ENCODE measurements at regions not wholly inside any gene's neighbourhood (a gene's known extent, or its start where the extent isn't known, plus 50 kb on each side); places are given as distances from the start of the nearest gene placed in this dataset.

DNA sequence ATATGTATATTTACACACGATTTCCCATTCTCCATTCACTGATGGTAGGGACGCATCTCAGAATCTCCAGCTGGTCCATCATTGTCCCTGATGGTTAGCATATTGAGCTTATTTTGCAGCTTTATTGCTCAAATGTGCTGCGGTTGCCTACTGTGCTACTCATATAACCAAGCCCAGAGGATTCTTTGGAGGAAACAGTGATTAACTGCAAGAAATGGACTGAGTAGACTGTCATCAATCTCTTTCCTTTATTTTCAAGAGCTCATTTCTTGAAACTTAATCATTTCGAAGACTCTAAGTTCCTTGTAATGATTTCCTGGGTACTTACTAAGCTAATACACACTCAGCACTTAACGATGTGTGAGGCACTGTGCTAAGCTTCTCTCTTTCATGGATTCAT lies 119.0 kb downstream of the MAT2B start:
- Histone ChIP-seq H3K23ac (ENCODE audit: low read length in 2 of 2) (no peak overlapping the region), H2AK5ac (ENCODE audit: low read length, severe bottlenecking) (no peak overlapping the region), H2BK120ac (ENCODE audit: low read depth, low read length) (no peak overlapping the region), H3K36me3 (ENCODE audit: control insufficient read depth in 1 of 2, insufficient read depth in 2 of 2, low read depth in 1 of 2, low read length in 2 of 2) (no peaks in the 10 kb centered on the region), H2BK15ac (ENCODE audit: low read depth, poor library complexity, severe bottlenecking) (no peak overlapping the region), H3K27me3 (ENCODE audit: control insufficient read depth in 1 of 2, insufficient read depth in 1 of 2, low read length in 2 of 2) (no peaks in the 10 kb centered on the region), H3K4me1 (ENCODE audit: control insufficient read depth, insufficient read depth, low read depth, low read length) (no peaks in the 10 kb centered on the region), H3K9me3 (ENCODE audit: control insufficient read depth, low read length) (peaks cover 6% of the 10 kb centered on the region), H4K91ac (ENCODE audit: low read length) (no peak overlapping the region), H3K4me3 (ENCODE audit: insufficient read depth in 1 of 2, low read depth in 1 of 2, low read length in 2 of 2) (no peak overlapping the region), H2AFZ (ENCODE audit: low read depth, low read length) (no peak overlapping the region), H3K4me2 (ENCODE audit: low read length, poor library complexity, severe bottlenecking) (no peak overlapping the region), H2BK12ac (ENCODE audit: low read length in 2 of 2) (no peak overlapping the region), H3K9ac (ENCODE audit: low read length) (no peak overlapping the region), H3K4ac (ENCODE audit: low read depth in 1 of 2, low read length in 2 of 2) (no peak overlapping the region), H2BK5ac (ENCODE audit: low read depth, low read length, poor library complexity, severe bottlenecking) (no peak overlapping the region), H3K27ac (ENCODE audit: low read length, poor library complexity, severe bottlenecking) (no peak overlapping the region), H3K79me1 (replicated peaks; ENCODE audit: low read length, poor library complexity, severe bottlenecking) (no peaks in the 10 kb centered on the region), H3K14ac (ENCODE audit: low read length in 2 of 2) (no peak overlapping the region), H4K8ac (ENCODE audit: low read length) (no peak overlapping the region), H3K18ac (ENCODE audit: low read depth in 1 of 2, low read length in 2 of 2) (no peak overlapping the region)
- DNase-seq: no peak
- WGBS: 81% methylated on average over 5 of the region's 5 CpGs

DNA sequence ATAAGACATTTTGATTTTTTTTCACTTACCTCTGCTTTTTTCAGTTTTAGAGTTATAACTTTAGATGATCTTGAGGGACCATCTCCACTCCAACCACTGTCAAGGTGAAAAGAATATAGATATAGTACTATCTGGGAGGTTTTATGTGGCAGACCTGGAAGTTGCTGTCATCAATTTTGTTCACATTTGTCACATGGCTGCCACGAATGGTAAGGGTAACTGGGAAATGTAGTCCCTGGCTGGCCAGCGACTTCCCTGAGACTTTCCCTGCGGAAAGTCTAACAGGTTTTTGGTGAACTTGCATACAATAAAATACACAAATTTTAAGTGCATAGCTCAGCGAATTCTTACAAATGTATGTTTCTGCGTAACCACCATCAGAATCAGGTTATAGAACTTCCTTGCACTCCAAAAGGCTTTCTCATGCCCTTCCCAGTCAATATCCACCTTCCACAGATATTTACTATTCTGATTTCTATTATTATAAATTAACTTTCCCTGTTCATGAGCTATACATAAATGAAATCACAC lies 121.5 kb downstream of the MAT2B start:
- H3K4me1 ChIP-seq (ENCODE audit: control insufficient read depth, insufficient read depth, low read depth, low read length): no peaks in the 10 kb centered on the region
- H2AFZ ChIP-seq (ENCODE audit: low read depth, low read length): no peak overlapping the region
- no peaks in the 10 kb centered on the region for H3K36me3 ChIP-seq (ENCODE audit: control insufficient read depth in 1 of 2, insufficient read depth in 2 of 2, low read depth in 1 of 2, low read length in 2 of 2)
- no peak overlapping the region for H2BK12ac ChIP-seq (ENCODE audit: low read length in 2 of 2)
- no peaks in the 10 kb centered on the region for H3K79me1 ChIP-seq (replicated peaks; ENCODE audit: low read length, poor library complexity, severe bottlenecking)
- no peak overlapping the region for H3K18ac ChIP-seq (ENCODE audit: low read depth in 1 of 2, low read length in 2 of 2)
- 89% methylated on average over 5 of the region's 5 CpGs for WGBS
- H4K8ac ChIP-seq (ENCODE audit: low read length): no peak overlapping the region
- H3K14ac ChIP-seq (ENCODE audit: low read length in 2 of 2): no peak overlapping the region
- no peak overlapping the region for H3K9ac ChIP-seq (ENCODE audit: low read length)
- H3K4me2 ChIP-seq (ENCODE audit: low read length, poor library complexity, severe bottlenecking): no peak overlapping the region
- H3K23ac ChIP-seq (ENCODE audit: low read length in 2 of 2): no peak overlapping the region
- no peak overlapping the region for H4K91ac ChIP-seq (ENCODE audit: low read length)
- H2BK15ac ChIP-seq (ENCODE audit: low read depth, poor library complexity, severe bottlenecking): no peak overlapping the region
- no peaks in the 10 kb centered on the region for H3K27me3 ChIP-seq (ENCODE audit: control insufficient read depth in 1 of 2, insufficient read depth in 1 of 2, low read length in 2 of 2)
- no peaks in the 10 kb centered on the region for H3K9me3 ChIP-seq (ENCODE audit: control insufficient read depth, low read length)
- H2BK5ac ChIP-seq (ENCODE audit: low read depth, low read length, poor library complexity, severe bottlenecking): no peak overlapping the region
- H3K4me3 ChIP-seq (ENCODE audit: insufficient read depth in 1 of 2, low read depth in 1 of 2, low read length in 2 of 2): no peak overlapping the region
- H3K4ac ChIP-seq (ENCODE audit: low read depth in 1 of 2, low read length in 2 of 2): no peak overlapping the region
- no peak overlapping the region for H2AK5ac ChIP-seq (ENCODE audit: low read length, severe bottlenecking)
- H3K27ac ChIP-seq (ENCODE audit: low read length, poor library complexity, severe bottlenecking): no peak overlapping the region
- H2BK120ac ChIP-seq (ENCODE audit: low read depth, low read length): no peak overlapping the region
- DNase-seq: no peak

DNA sequence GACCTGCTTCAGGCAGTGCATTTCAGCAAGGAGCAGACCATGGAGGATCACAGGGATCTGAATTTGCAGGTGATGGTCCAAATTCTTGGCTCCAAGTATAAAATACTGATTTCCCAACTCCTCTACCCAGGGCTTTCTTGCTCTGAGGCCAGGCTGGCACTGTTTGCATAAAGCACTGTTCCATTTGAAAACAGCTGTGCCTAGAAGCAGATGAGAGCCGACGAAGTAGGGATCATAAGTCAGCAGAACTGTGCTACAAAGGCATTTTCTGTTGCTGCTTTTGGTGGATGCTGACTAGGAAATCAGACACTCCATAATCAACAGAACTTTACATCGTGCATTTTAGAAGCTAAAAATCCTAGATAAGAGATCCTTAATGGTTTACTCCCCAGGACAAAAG lies 126.4 kb downstream of the MAT2B start:
- Histone ChIP-seq H3K4me3 (ENCODE audit: insufficient read depth in 1 of 2, low read depth in 1 of 2, low read length in 2 of 2) (no peak overlapping the region), H2AFZ (ENCODE audit: low read depth, low read length) (no peak overlapping the region), H4K8ac (ENCODE audit: low read length) (no peak overlapping the region), H3K18ac (ENCODE audit: low read depth in 1 of 2, low read length in 2 of 2) (no peak overlapping the region), H3K36me3 (ENCODE audit: control insufficient read depth in 1 of 2, insufficient read depth in 2 of 2, low read depth in 1 of 2, low read length in 2 of 2) (no peaks in the 10 kb centered on the region), H2BK12ac (ENCODE audit: low read length in 2 of 2) (no peak overlapping the region), H2BK15ac (ENCODE audit: low read depth, poor library complexity, severe bottlenecking) (no peak overlapping the region), H2BK5ac (ENCODE audit: low read depth, low read length, poor library complexity, severe bottlenecking) (no peak overlapping the region), H3K9me3 (ENCODE audit: control insufficient read depth, low read length) (no peaks in the 10 kb centered on the region), H4K91ac (ENCODE audit: low read length) (no peak overlapping the region), H3K23ac (ENCODE audit: low read length in 2 of 2) (no peak overlapping the region), H2AK5ac (ENCODE audit: low read length, severe bottlenecking) (no peak overlapping the region), H3K9ac (ENCODE audit: low read length) (no peak overlapping the region), H3K79me1 (replicated peaks; ENCODE audit: low read length, poor library complexity, severe bottlenecking) (no peaks in the 10 kb centered on the region), H3K27ac (ENCODE audit: low read length, poor library complexity, severe bottlenecking) (no peak overlapping the region), H3K4me1 (ENCODE audit: control insufficient read depth, insufficient read depth, low read depth, low read length) (no peaks in the 10 kb centered on the region), H3K27me3 (ENCODE audit: control insufficient read depth in 1 of 2, insufficient read depth in 1 of 2, low read length in 2 of 2) (no peaks in the 10 kb centered on the region), H3K4me2 (ENCODE audit: low read length, poor library complexity, severe bottlenecking) (no peak overlapping the region), H3K4ac (ENCODE audit: low read depth in 1 of 2, low read length in 2 of 2) (no peak overlapping the region), H3K14ac (ENCODE audit: low read length in 2 of 2) (no peak overlapping the region), H2BK120ac (ENCODE audit: low read depth, low read length) (no peak overlapping the region)
- 94% methylated on average over 3 of the region's 3 CpGs for WGBS
- no peak for DNase-seq

DNA sequence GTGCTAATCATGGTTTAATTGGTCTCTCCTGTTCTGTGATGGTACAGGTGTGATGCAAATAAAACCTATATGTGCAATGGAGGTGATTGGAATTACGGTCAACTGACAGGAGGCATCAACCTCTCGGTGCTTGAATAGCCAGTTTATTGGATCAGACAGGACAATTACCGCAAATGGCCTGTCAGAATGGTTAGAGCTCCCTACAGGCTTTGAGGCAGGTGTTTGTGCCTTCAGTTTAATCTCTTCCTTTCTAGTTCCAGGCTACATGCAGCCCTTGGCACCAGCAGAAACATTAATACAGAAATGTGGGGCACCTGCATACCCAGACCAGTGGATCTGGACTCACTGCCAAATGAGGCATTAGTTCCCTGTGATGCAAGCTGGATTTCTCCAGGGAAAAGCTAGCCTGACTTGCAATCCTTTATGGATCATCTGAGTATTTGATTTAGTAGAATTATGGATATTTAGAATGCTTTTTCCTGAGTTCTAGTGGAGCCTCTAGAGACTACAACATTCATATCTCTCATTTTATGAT lies 128.6 kb downstream of the MAT2B start:
- Histone ChIP-seq H3K4me2 (ENCODE audit: low read length, poor library complexity, severe bottlenecking) (no peak overlapping the region), H3K27me3 (ENCODE audit: control insufficient read depth in 1 of 2, insufficient read depth in 1 of 2, low read length in 2 of 2) (no peaks in the 10 kb centered on the region), H3K23ac (ENCODE audit: low read length in 2 of 2) (no peak overlapping the region), H4K8ac (ENCODE audit: low read length) (no peak overlapping the region), H2AK5ac (ENCODE audit: low read length, severe bottlenecking) (no peak overlapping the region), H3K4ac (ENCODE audit: low read depth in 1 of 2, low read length in 2 of 2) (no peak overlapping the region), H2BK120ac (ENCODE audit: low read depth, low read length) (no peak overlapping the region), H2AFZ (ENCODE audit: low read depth, low read length) (no peak overlapping the region), H3K4me1 (ENCODE audit: control insufficient read depth, insufficient read depth, low read depth, low read length) (no peaks in the 10 kb centered on the region), H3K9ac (ENCODE audit: low read length) (no peak overlapping the region), H2BK15ac (ENCODE audit: low read depth, poor library complexity, severe bottlenecking) (no peak overlapping the region), H2BK5ac (ENCODE audit: low read depth, low read length, poor library complexity, severe bottlenecking) (no peak overlapping the region), H3K36me3 (ENCODE audit: control insufficient read depth in 1 of 2, insufficient read depth in 2 of 2, low read depth in 1 of 2, low read length in 2 of 2) (no peaks in the 10 kb centered on the region), H3K9me3 (ENCODE audit: control insufficient read depth, low read length) (no peaks in the 10 kb centered on the region), H3K18ac (ENCODE audit: low read depth in 1 of 2, low read length in 2 of 2) (no peak overlapping the region), H3K79me1 (replicated peaks; ENCODE audit: low read length, poor library complexity, severe bottlenecking) (no peaks in the 10 kb centered on the region), H2BK12ac (ENCODE audit: low read length in 2 of 2) (no peak overlapping the region), H3K14ac (ENCODE audit: low read length in 2 of 2) (no peak overlapping the region), H3K4me3 (ENCODE audit: insufficient read depth in 1 of 2, low read depth in 1 of 2, low read length in 2 of 2) (no peak overlapping the region), H3K27ac (ENCODE audit: low read length, poor library complexity, severe bottlenecking) (no peak overlapping the region), H4K91ac (ENCODE audit: low read length) (no peak overlapping the region)
- DNase-seq: no peak
- 97% methylated on average over 3 of the region's 3 CpGs for WGBS
